Activated CD8-positive, alpha-beta memory T cell treated with anti-CD3 and anti-CD28 coated beads, Interleukin-2, amount 10 ng/mL, durations not matched to agents 7 days and 5 days (primary cell): ENCODE measurements at regions not wholly inside any gene's neighbourhood (a gene's known extent, or its start where the extent isn't known, plus 50 kb on each side); places are given as distances from the start of the nearest gene placed in this dataset.
"Not testable (repeated sequence)": the region's sequence is repeated elsewhere in the genome, so short reads cannot be mapped to it uniquely, and the experiment has no call there.

Experiments used
- ATAC-seq: fragments of 150-1000 bp; cut with Tn5 transposase; one replicate; pipeline ENCODE4 v1.10.0; 2021; ENCODE audit warnings: moderate library complexity
- CTCF ChIA-PET: fragments of 350-600 bp; sonication (Branson Sonifier 250); formaldehyde crosslinking; loops from one replicate; lab custom pipeline; 2021; ENCODE audit warnings: antibody characterized with exemption; lab: Charles Lee
- DNase-seq: peaks from one replicate; pipeline ENCODE4 v3.0.0-alpha.2; 2020
- H3K27ac Mint-ChIP-seq: one replicate; pipeline ENCODE4 v1.8.0; 2021; ENCODE audit warnings: mild to moderate bottlenecking, mixed read lengths
- H3K27me3 Mint-ChIP-seq: one replicate; pipeline ENCODE4 v1.8.0; 2021; ENCODE audit warnings: mixed read lengths
- H3K36me3 Mint-ChIP-seq: one replicate; pipeline ENCODE4 v1.8.0; 2021; ENCODE audit warnings: mild to moderate bottlenecking, mixed read lengths
- H3K4me1 Mint-ChIP-seq: one replicate; pipeline ENCODE4 v1.8.0; 2021; ENCODE audit warnings: mixed read lengths
- H3K4me3 Mint-ChIP-seq: one replicate; pipeline ENCODE4 v1.8.0; 2021; ENCODE audit warnings: mild to moderate bottlenecking, moderate library complexity, mixed read lengths
- H3K9me3 Mint-ChIP-seq: one replicate; pipeline ENCODE4 v1.8.0; 2022; ENCODE audit warnings: low read depth, mixed read lengths

DNA sequence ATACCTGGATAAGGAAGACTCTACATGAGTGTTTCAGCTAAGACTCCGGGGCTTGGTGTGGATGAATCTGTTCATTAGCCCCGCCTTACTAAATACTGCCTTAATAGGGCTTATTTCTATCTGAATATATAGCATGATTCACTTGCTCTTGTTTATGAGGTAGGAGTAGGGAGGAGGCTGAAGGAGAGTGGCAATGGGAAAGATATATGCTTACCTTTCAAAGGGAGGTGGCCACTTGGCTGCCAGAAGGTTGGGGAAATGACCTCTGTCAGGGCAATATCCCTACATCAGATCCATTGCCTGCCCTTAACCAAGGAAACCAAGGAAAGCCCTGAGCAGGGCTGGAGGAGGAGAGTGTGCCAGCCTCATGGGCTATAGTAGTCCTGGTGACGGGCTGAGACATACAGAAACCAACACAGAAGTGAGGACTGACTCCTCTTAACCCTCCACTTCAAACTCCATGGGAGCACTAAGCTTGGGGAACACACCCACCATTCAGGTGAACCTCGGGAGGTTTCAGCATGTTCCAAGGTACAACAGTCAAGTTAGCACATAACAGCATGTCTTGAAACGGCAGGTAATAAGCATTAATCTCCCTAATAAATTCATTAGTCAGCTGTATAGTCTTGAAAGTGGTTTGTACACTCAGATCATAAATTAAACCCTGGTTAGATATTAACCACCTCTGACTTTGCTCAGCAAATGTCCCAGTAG lies 80.1 kb downstream of the EOMES start:
- DNase-seq, result no peak
- Mint-ChIP-seq H3K4me3 (no peak overlapping the region), H3K4me1 (peaks cover 13% of the 10 kb centered on the region), H3K27ac (no peak overlapping the region), H3K27me3 (no peaks in the 10 kb centered on the region), H3K9me3 (no peaks in the 10 kb centered on the region), H3K36me3 (peaks cover 5% of the 10 kb centered on the region)
- ATAC-seq, result no peak
- CTCF ChIA-PET, result no interaction called here

DNA sequence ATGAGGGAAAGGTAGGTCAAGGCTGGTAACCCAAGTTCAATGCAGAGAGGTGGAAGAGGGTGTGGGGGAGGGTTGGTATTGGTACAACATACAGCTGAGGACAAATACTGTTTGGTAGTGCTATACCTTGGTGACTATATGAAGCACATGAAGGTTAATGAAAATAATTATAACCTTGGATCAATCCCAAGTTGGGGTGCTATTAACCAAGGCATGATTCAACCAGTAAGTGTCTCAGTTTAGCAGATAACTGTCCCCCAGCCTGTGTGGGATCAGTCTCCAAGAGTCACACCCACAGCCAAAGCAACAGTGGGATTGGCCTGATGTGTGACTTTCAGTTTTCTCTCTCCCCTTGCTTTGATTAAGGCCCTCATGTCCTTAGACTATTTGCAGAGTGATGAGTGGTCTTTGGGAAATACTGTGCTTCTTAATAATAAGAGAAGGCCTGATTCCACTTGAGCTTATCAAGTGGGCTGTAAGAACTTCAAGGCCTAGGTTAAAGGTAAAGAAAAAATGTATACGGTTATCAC lies 80.8 kb downstream of the EOMES start:
- DNase-seq (no peak), ATAC-seq (no peak)
- no peaks in the 10 kb centered on the region for H3K9me3 Mint-ChIP-seq
- H3K36me3 Mint-ChIP-seq, result peaks cover 5% of the 10 kb centered on the region
- no peaks in the 10 kb centered on the region for H3K27me3 Mint-ChIP-seq
- CTCF ChIA-PET, result no interaction called here
- H3K4me3 Mint-ChIP-seq, result no peak overlapping the region
- peaks cover 13% of the 10 kb centered on the region for H3K4me1 Mint-ChIP-seq
- no peak overlapping the region for H3K27ac Mint-ChIP-seq

DNA sequence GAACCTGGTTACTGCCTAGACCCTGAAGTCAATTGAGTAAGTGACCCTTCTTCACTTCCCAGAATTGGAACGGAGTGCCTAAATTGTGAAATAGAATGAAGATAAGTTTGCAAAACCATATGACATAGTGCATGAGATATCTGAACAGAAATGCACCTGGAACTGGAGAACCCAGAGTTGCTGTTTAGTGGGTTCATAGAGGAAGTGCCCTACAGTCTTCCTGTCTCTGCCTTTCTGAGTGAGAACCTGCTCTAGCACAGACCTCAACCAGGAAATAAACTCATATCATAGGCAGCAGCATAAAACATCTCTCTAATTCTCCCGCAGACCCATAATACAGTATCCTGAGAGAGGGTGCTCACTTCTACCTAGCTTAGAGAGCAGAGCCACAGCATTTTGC lies 82.9 kb downstream of the EOMES start:
- Mint-ChIP-seq H3K27me3 (no peaks in the 10 kb centered on the region), H3K27ac (peak overlapping the region; percentile 81), H3K4me3 (peak overlapping the region; percentile 1), H3K4me1 (peaks cover 14% of the 10 kb centered on the region), H3K36me3 (peaks cover 5% of the 10 kb centered on the region), H3K9me3 (no peaks in the 10 kb centered on the region)
- DNase-seq (peak; percentile 47), ATAC-seq (peak; percentile 98)
- CTCF ChIA-PET, result no interaction called here

DNA sequence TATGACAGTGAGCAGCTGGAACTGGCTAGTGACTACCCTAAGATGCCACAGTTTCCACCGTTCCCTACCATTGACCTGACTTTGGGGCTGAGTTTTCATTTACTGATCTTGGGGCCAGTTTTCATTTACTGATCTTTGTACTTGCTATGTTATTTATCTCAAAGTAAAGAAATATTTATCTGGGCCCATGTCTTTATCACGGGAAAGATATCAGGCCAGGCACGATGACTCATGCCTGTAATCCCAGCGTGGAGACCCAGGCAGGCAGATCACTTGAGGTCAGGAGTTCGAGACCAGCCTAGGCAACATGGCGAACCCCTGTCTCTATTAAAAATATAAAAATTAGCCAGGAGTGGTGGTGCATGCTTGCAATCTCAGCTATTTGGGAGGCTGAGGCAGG lies 83.5 kb downstream of the EOMES start:
- Mint-ChIP-seq H3K36me3 (peaks cover 5% of the 10 kb centered on the region), H3K27me3 (no peaks in the 10 kb centered on the region), H3K9me3 (no peaks in the 10 kb centered on the region), H3K27ac (no peak overlapping the region), H3K4me3 (no peak overlapping the region), H3K4me1 (peaks cover 18% of the 10 kb centered on the region)
- no peak for ATAC-seq
- no peak for DNase-seq
- CTCF ChIA-PET, result no interaction called here

DNA sequence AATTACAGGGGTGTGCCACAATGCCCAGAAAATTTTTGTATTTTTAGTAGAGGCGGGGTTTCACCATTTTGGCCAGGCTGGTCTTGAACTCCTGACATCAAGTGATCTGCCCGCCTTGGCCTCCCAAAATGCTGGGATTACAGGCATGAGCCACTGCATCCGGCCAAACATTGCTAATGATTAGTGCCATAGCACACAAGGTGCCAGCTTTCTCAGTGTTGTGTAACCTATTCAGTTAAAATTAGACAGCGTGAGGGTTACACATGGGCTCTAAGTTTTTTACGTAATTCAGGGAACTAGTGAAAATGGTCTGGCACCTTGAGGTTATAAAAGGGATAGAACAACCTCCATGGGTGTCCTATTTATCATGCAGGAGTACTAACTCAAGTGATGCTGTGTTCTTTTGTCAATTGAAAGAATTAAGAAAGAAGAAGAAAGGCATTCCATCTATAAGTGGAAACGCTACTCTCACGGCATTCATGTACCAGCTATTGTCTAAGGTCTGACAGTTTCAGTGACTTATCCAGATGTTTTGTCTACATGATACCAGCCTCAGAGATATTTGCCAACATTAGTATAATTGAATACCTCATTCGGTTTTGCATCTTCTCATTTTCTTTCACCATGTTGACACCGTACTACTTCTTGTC lies 84.7 kb downstream of the EOMES start:
- H3K9me3 Mint-ChIP-seq, result no peaks in the 10 kb centered on the region
- no peak for DNase-seq
- no peak overlapping the region for H3K27ac Mint-ChIP-seq
- CTCF ChIA-PET, result interaction anchor here (0.5 kb wide), 1 partner anchor 668 kb away, joined by 4 read pairs; no protein-coding TSS in a partner anchor
- peaks cover 24% of the 10 kb centered on the region for H3K4me1 Mint-ChIP-seq
- ATAC-seq, result no peak
- peaks cover 5% of the 10 kb centered on the region for H3K36me3 Mint-ChIP-seq
- H3K27me3 Mint-ChIP-seq, result no peaks in the 10 kb centered on the region
- no peak overlapping the region for H3K4me3 Mint-ChIP-seq

DNA sequence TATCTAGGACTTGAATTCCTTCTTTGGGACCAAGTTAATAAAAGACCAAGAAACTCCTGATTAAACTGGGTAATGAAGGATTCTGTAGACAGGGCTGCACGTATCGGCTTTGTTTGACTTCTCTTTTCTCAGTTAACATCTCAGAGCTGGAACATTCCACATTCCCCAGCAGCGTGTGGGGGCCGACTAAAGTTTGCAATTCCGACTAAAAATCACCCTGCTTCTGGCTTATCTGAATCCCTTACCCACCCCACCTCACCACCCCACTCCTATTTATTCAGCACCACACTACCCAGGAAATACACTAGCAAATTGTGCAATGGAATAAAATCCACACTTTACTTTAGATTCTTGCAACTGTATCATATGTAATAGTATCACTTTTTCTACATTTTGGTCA lies 87.1 kb downstream of the EOMES start:
- H3K27ac Mint-ChIP-seq, H3K36me3 Mint-ChIP-seq, DNase-seq, H3K27me3 Mint-ChIP-seq, H3K4me3 Mint-ChIP-seq, ATAC-seq, H3K9me3 Mint-ChIP-seq, CTCF ChIA-PET: not testable (repeated sequence)
- H3K4me1 Mint-ChIP-seq, result peaks cover 36% of the 10 kb centered on the region

DNA sequence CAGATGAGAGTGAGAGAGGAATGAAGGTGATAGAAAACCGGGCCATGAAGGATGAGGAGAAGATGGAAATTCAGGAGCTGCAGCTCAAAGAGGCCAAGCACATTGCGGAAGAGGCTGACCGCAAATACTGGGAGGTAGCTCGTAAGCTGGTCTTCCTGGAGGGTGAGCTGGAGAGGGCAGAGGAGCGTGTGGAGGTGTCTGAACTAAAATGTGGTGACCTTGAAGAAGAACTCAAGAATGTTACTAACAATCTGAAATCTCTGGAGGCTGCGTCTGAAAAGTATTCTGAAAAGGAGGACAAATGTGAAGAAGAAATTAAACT lies 88.9 kb downstream of the EOMES start:
- CTCF ChIA-PET, result interaction anchor here (0.9 to 1.9 kb wide), 5 partner anchors 42 to 275 kb away, joined by 3 to 7 read pairs (median 3); partner anchors contain the start of gene SLC4A7
- no peak for DNase-seq

DNA sequence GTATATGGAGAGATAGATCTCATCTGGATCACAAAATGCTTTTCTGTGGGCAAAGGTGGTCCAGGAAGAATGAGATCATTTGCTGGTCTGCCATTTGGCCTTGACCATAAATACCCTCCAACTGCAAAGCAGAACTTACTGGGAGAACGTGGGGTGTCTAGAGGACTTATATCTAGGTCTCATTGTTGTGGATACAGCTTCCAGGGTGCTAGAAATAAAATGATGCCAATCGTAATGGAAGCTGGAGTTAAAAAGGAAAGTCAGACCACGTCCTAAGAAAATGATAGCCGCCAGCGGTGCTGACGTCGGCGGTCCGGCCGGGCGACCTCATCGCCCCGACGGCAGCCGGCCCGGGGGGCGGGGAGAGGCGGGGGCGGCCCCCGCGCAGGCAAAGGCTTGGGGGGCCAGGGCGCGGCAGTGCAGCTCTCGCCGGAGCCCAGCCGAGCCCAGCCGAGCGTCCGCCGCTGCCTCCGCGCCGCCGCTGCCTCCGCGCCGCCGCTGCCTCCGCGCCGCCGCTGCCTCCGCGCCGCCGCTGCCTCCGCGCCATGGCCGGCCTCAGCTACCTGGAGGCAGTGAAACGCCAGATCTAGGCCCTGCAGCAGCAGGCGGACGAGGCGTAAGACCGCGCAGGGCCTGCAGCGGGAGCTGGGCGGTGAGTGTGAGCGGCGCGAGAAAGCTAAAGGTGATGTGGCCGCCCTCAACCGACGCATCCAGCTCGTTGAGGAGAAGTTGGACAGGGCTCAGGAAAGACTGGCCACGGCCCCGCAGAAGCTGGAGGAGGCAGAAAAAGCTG lies 89.5 kb downstream of the EOMES start:
- Mint-ChIP-seq H3K27ac (peak overlapping the region; percentile 92), H3K4me1 (peaks cover 47% of the 10 kb centered on the region), H3K9me3 (no peaks in the 10 kb centered on the region), H3K4me3 (peak overlapping the region; percentile 86), H3K27me3 (no peaks in the 10 kb centered on the region), H3K36me3 (no peaks in the 10 kb centered on the region)
- CTCF ChIA-PET, result interaction anchor here (0.6 to 1.9 kb wide), 6 partner anchors 42 to 275 kb away, joined by 3 to 7 read pairs (median 3); partner anchors contain the start of gene SLC4A7
- ATAC-seq, result peak; percentile 76
- peak; percentile 66 for DNase-seq

More for the DNA sequence above, 88.9 kb downstream of the EOMES start:
- Mint-ChIP-seq H3K27ac (peak overlapping the region; percentile 89), H3K36me3 (no peaks in the 10 kb centered on the region), H3K4me1 (peaks cover 41% of the 10 kb centered on the region), H3K9me3 (no peaks in the 10 kb centered on the region), H3K4me3 (peak overlapping the region; percentile 86), H3K27me3 (no peaks in the 10 kb centered on the region)
- peak; percentile 57 for ATAC-seq

DNA sequence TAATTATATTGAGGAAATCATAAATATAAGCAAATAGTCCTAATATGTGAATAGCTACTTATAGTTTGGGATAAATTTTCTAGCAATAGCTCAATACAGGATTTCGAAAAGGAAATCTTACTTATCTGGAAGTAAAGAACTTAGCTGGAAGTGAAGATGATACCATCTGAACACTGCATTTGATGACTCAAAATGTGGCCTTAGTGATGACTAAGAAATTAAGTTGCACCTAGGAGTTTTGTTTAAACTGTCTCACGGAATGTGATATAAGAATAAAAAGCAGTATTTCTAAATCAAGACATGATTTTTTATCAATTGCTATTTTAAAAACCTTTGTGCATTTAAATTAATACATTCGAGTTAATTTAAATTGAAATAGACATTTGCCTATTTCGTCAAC lies 91.2 kb downstream of the EOMES start:
- ATAC-seq (peak; percentile 45), DNase-seq (no peak)
- Mint-ChIP-seq H3K27ac (peak overlapping the region; percentile 84), H3K9me3 (no peaks in the 10 kb centered on the region), H3K4me1 (peaks cover 61% of the 10 kb centered on the region), H3K27me3 (no peaks in the 10 kb centered on the region), H3K36me3 (no peaks in the 10 kb centered on the region), H3K4me3 (peak overlapping the region; percentile 32)
- CTCF ChIA-PET, result interaction anchor here (0.9 to 1.3 kb wide), 4 partner anchors 18 to 50 kb away, joined by 3 to 5 read pairs (median 4); no protein-coding TSS in a partner anchor

DNA sequence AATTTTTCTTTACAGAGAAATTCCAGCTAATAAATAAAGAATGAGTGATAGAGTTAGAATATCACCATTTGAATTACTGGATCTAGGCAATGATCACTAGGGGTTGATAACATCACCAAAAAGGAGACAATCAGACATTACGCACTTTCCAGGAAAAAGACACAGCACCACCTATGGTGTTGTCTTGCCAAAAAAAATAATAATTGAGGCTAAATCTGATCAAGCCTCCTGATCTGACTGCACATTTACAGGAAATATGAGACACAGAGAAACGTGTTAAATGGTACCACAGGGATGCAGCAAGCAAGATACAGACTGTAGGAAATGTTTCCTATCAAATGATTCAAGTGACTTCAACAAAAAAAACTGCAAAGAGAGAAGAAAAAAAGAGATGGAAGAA lies 92.8 kb downstream of the EOMES start:
- no peaks in the 10 kb centered on the region for H3K27me3 Mint-ChIP-seq
- H3K9me3 Mint-ChIP-seq, result no peaks in the 10 kb centered on the region
- H3K36me3 Mint-ChIP-seq, result no peaks in the 10 kb centered on the region
- no peak overlapping the region for H3K4me3 Mint-ChIP-seq
- CTCF ChIA-PET, result no interaction called here
- peak overlapping the region; percentile 24 for H3K27ac Mint-ChIP-seq
- H3K4me1 Mint-ChIP-seq, result peaks cover 72% of the 10 kb centered on the region
- ATAC-seq (no peak), DNase-seq (no peak)

DNA sequence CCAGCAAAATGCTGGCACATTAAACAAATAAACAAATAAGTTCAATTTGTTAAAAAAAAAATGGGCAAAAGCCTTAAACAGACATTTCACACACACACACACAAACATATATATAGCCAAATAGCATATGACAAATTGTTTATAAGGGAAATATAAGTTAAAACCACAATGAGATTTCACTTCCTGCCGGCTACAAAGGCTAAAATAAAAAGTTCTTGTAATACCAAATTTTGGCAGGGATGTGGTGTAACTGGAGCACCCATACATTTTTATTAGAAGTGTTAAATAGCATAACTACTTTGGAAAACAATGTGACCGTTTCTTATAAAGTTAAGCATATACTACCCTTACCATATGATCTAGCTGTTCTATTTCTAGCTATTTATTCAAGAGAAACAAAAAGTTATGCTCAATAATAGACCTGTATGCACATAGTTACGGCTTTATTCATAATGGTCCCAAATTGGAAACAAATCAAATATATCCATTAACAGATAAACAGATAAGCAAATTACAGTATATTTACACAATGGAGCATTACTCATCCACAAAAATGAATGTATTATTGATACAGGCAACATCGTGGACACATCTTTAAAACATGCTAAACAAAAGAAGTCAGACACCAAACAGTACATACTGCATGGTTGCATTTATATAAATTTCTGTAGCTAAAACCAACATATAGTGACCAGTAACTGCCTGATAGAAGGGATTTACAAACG lies 93.9 kb downstream of the EOMES start:
- no peak for ATAC-seq
- Mint-ChIP-seq H3K27me3 (no peaks in the 10 kb centered on the region), H3K27ac (peak overlapping the region; percentile 70)

DNA sequence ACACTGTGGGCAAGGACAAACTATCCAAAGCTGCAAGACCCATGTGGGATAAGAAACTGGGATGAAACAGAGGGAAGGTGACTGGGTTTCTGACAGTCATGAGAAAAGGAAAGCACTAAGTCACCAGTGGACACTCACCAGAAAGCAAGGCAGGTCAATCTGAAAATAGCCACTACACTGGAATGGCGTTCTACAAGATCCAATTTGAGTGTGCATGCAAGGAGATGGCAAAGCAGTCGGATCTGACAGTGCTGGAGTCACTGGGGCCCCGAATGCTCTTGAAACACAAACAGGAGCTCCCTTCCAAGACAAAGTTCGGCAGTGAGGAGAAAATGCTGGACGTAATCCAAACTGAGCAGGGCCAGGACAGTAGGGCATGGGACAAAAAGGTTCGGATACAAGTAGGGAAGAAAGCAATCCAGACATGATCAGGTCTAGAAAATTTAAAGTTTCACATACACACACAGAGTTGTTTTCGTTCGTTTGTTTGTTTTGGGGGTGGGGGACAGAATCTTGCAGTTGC lies 95.5 kb downstream of the EOMES start:
- DNase-seq, result no peak
- H3K4me3 Mint-ChIP-seq, result no peak overlapping the region
- H3K27me3 Mint-ChIP-seq, result no peaks in the 10 kb centered on the region
- peaks cover 60% of the 10 kb centered on the region for H3K4me1 Mint-ChIP-seq
- no peaks in the 10 kb centered on the region for H3K36me3 Mint-ChIP-seq
- H3K27ac Mint-ChIP-seq, result no peak overlapping the region
- ATAC-seq, result no peak
- no peaks in the 10 kb centered on the region for H3K9me3 Mint-ChIP-seq
- CTCF ChIA-PET, result interaction anchor here (0.7 to 2.2 kb wide), 4 partner anchors 8 to 142 kb away, joined by 3 to 5 read pairs (median 3); partner anchors contain the start of gene SLC4A7

More for the DNA sequence above, 93.9 kb downstream of the EOMES start:
- Mint-ChIP-seq H3K9me3 (no peaks in the 10 kb centered on the region), H3K4me1 (peaks cover 66% of the 10 kb centered on the region), H3K36me3 (no peaks in the 10 kb centered on the region), H3K4me3 (no peak overlapping the region)
- CTCF ChIA-PET, result interaction anchor here (1.2 to 2.2 kb wide), 2 partner anchors 9 to 144 kb away, joined by 3 to 5 read pairs; partner anchors contain the start of gene SLC4A7
- DNase-seq, result no peak
